IMR-90 (cell line): ENCODE measurements at regions not wholly inside any gene's neighbourhood (a gene's known extent, or its start where the extent isn't known, plus 50 kb on each side); places are given as distances from the start of the nearest gene placed in this dataset.

ENCODE experiments used
- ATAC-seq: fragments of 200-7000 bp; cut with Tn5 transposase; 2 replicates; pipeline ENCODE4 v1.9.1; 2020; ENCODE audit warnings: low read depth, mild to moderate bottlenecking, moderate library complexity
- BruUV-seq: library from RNA; stranded (reverse); fragments of 400-500 nt; replicated peaks from 2 replicates; lab custom pipeline; 2021; lab: Mats Ljungman, UMichigan
- CTCF ChIA-PET: fragments of 300-600 bp; formaldehyde crosslinking; extraction: SDS; loops from one replicate; lab custom pipeline; 2021; ENCODE audit warnings: antibody characterized with exemption; lab: Yijun Ruan, JAX
- POLR2A ChIA-PET: fragments of 300-600 bp; sonication (Branson Sonifier 250); formaldehyde crosslinking; loops from one replicate; lab custom pipeline; 2022; ENCODE audit warnings: antibody characterized with exemption; ENCODE audit not compliant: unreplicated experiment; lab: Charles Lee
- DNase-seq: peaks from one replicate; pipeline ENCODE4 v3.0.0; 2013
- H2AFZ ChIP-seq: replicated peaks from 2 replicates; pipeline ENCODE3; 2013; ENCODE audit warnings: low read length, mild to moderate bottlenecking; ENCODE audit not compliant: poor library complexity
- H2AK5ac ChIP-seq: 2 replicates; pipeline ENCODE4 v1.6.1; 2013; ENCODE audit warnings: low read depth, low read length, inconsistent platforms
- H2AK9ac ChIP-seq: replicated peaks from 2 replicates; pipeline ENCODE3; 2013; ENCODE audit warnings: mild to moderate bottlenecking, low read depth, low read length, moderate library complexity; ENCODE audit not compliant: poor library complexity
- H2BK120ac ChIP-seq: 2 replicates; pipeline ENCODE4 v1.6.1; 2013; ENCODE audit warnings: low read depth, low read length, inconsistent platforms
- H2BK15ac ChIP-seq: 3 replicates; pipeline ENCODE4 v1.6.1; 2013; ENCODE audit warnings: low read depth, low read length, inconsistent platforms
- H2BK20ac ChIP-seq: 2 replicates; pipeline ENCODE4 v1.6.1; 2013; ENCODE audit warnings: low read depth, mild to moderate bottlenecking, inconsistent platforms, low read length, moderate library complexity
- H2BK5ac ChIP-seq: 2 replicates; pipeline ENCODE4 v1.6.1; 2013; ENCODE audit warnings: mild to moderate bottlenecking, low read depth, low read length, inconsistent platforms; ENCODE audit not compliant: poor library complexity, severe bottlenecking
- H3K14ac ChIP-seq: replicated peaks from 2 replicates; pipeline ENCODE4 v1.6.1; 2013; ENCODE audit warnings: low read depth, low read length, inconsistent platforms
- H3K18ac ChIP-seq: 2 replicates; pipeline ENCODE4 v1.6.1; 2013; ENCODE audit warnings: low read depth, low read length, control low read depth
- H3K23ac ChIP-seq: 2 replicates; pipeline ENCODE4 v1.6.1; 2013; ENCODE audit warnings: low read depth, low read length, inconsistent platforms
- H3K27ac ChIP-seq: 2 replicates; pipeline ENCODE4 v1.5.1; 2013; ENCODE audit warnings: mild to moderate bottlenecking, control low read depth, low read length; ENCODE audit not compliant: insufficient read depth
- H3K27me3 ChIP-seq: 2 replicates; pipeline ENCODE4 v1.6.1; 2013; ENCODE audit warnings: low read length; ENCODE audit not compliant: control insufficient read depth, insufficient read depth
- H3K36me3 ChIP-seq: 2 replicates; pipeline ENCODE4 v1.6.1; 2013; ENCODE audit warnings: low read length, mixed read lengths; ENCODE audit not compliant: control insufficient read depth, insufficient read depth
- H3K4ac ChIP-seq: 2 replicates; pipeline ENCODE4 v1.6.1; 2013; ENCODE audit warnings: low read depth, low read length, inconsistent platforms
- H3K4me1 ChIP-seq: 2 replicates; pipeline ENCODE4 v1.6.1; 2013; ENCODE audit warnings: low read length, mixed read lengths; ENCODE audit not compliant: control insufficient read depth, insufficient read depth
- H3K4me2 ChIP-seq: 2 replicates; pipeline ENCODE4 v1.6.1; 2013; ENCODE audit warnings: low read depth, mild to moderate bottlenecking, control low read depth, low read length, moderate library complexity
- H3K4me3 ChIP-seq: 2 replicates; pipeline ENCODE4 v1.5.1; 2013; ENCODE audit warnings: low read depth, mild to moderate bottlenecking, control low read depth, low read length, moderate library complexity; ENCODE audit not compliant: insufficient read depth
- H3K56ac ChIP-seq: 2 replicates; pipeline ENCODE4 v1.6.1; 2013; ENCODE audit warnings: low read length, inconsistent platforms; ENCODE audit not compliant: insufficient read depth; ENCODE audit errors: extremely low read depth
- H3K79me1 ChIP-seq, 2 experiments: 2 replicates each; pipeline ENCODE4 v1.6.1; 2013; ENCODE audit warnings: low read length in 2 of 2, inconsistent platforms in 1 of 2, low read depth in 1 of 2
- H3K9ac ChIP-seq: 2 replicates; pipeline ENCODE4 v1.6.1; 2013; ENCODE audit warnings: low read depth, low read length, control low read depth
- H3K9me1 ChIP-seq: 2 replicates; pipeline ENCODE4 v1.6.1; 2013; ENCODE audit warnings: low read length, inconsistent platforms; ENCODE audit not compliant: insufficient read depth
- H3K9me3 ChIP-seq: 2 replicates; pipeline ENCODE4 v1.6.1; 2013; ENCODE audit warnings: low read length; ENCODE audit not compliant: control insufficient read depth, insufficient read depth
- H4K20me1 ChIP-seq: 2 replicates; pipeline ENCODE4 v1.6.1; 2013; ENCODE audit warnings: low read length, inconsistent platforms; ENCODE audit not compliant: insufficient read depth
- H4K5ac ChIP-seq: 2 replicates; pipeline ENCODE4 v1.6.1; 2013; ENCODE audit warnings: mild to moderate bottlenecking, low read depth, low read length, control low read depth
- H4K8ac ChIP-seq, 2 experiments: 2 replicates each; pipeline ENCODE4 v1.6.1; 2013; ENCODE audit warnings: low read depth in 2 of 2, low read length in 2 of 2, control low read depth in 1 of 2, inconsistent platforms in 1 of 2
- H4K91ac ChIP-seq: 2 replicates; pipeline ENCODE4 v1.6.1; 2013; ENCODE audit warnings: low read depth, low read length, inconsistent platforms; ENCODE audit not compliant: insufficient read depth
- CEBPB ChIP-seq: IDR thresholded peaks from 2 replicates; pipeline ENCODE4 v1.6.1; 2012; ENCODE audit warnings: low read depth, low read length, improper control_type of control experiment
- CHD1 ChIP-seq: IDR thresholded peaks from 2 replicates; pipeline ENCODE4 v1.6.1; 2012; ENCODE audit warnings: low read depth, low read length, improper control_type of control experiment
- CTCF ChIP-seq: conservative IDR thresholded peaks from 2 replicates; pipeline ENCODE4 v1.5.1; 2012; ENCODE audit warnings: mild to moderate bottlenecking, low read depth, low read length, improper control_type of control experiment
- ELK1 ChIP-seq: fragments of 150-350 bp; IDR thresholded peaks from 2 replicates; pipeline ENCODE4 v1.6.1; 2016; ENCODE audit warnings: low read depth, mild to moderate bottlenecking, low read length, moderate library complexity, borderline replicate concordance
- FOS ChIP-seq: fragments of 150-350 bp; IDR thresholded peaks from 2 replicates; pipeline ENCODE4 v1.6.1; 2016; ENCODE audit warnings: low read depth, low read length
- MAZ ChIP-seq: IDR thresholded peaks from 2 replicates; pipeline ENCODE4 v1.6.1; 2012; ENCODE audit warnings: low read depth, mild to moderate bottlenecking, low read length, improper control_type of control experiment, moderate library complexity, borderline replicate concordance
- MXI1 ChIP-seq: IDR thresholded peaks from 2 replicates; pipeline ENCODE4 v1.6.1; 2012; ENCODE audit warnings: low read depth, mild to moderate bottlenecking, low read length, moderate library complexity, borderline replicate concordance
- NFE2L2 ChIP-seq: fragments of 150-350 bp; IDR thresholded peaks from 2 replicates; pipeline ENCODE4 v1.6.1; 2016; ENCODE audit warnings: low read depth, mild to moderate bottlenecking, low read length
- POLR2A ChIP-seq: IDR thresholded peaks from 2 replicates; pipeline ENCODE4 v1.6.1; 2012; ENCODE audit warnings: mild to moderate bottlenecking, low read depth, low read length
- RAD21 ChIP-seq: IDR thresholded peaks from 2 replicates; pipeline ENCODE4 v1.6.1; 2012; ENCODE audit warnings: low read length, improper control_type of control experiment
- RCOR1 ChIP-seq: IDR thresholded peaks from 2 replicates; pipeline ENCODE4 v1.6.1; 2012; ENCODE audit warnings: mild to moderate bottlenecking, low read length, improper control_type of control experiment; ENCODE audit not compliant: insufficient replicate concordance
- RFX5 ChIP-seq: IDR thresholded peaks from 2 replicates; pipeline ENCODE4 v1.8.0; 2012; ENCODE audit warnings: low read depth, mild to moderate bottlenecking, low read length, moderate library complexity
- SMC3 ChIP-seq: fragments of 150-350 bp; IDR thresholded peaks from 2 replicates; pipeline ENCODE4 v1.6.1; 2016; ENCODE audit warnings: low read depth, mild to moderate bottlenecking, antibody characterized with exemption, low read length, moderate library complexity
- USF2 ChIP-seq: fragments of 150-350 bp; IDR thresholded peaks from 2 replicates; pipeline ENCODE4 v1.6.1; 2017; ENCODE audit warnings: mild to moderate bottlenecking, antibody characterized with exemption, low read length, low read depth
- WGBS, 2 experiments: methylation state at CpG; one replicate each; pipeline versions ENCODE4 v1.1.5 to v1.1.7; 2013; ENCODE audit warnings: missing lambda C conversion rate in 2 of 2; ENCODE audit not compliant: insufficient read length in 1 of 2; ENCODE audit errors: extremely low coverage in 2 of 2; 5-methylcytosine and 5-hydroxymethylcytosine counted together
- dilution Hi-C: fragments of 300-500 bp; cut with HindIII; formaldehyde crosslinking; loops from one replicate; pipeline ENCODE4 v1.14.3; 2018; ENCODE audit warnings: low sequenced_read_pairs; ENCODE audit not compliant: unreplicated experiment
- in situ Hi-C: fragments of 300-500 bp; cut with MboI; formaldehyde crosslinking; loops from 3 replicates; pipeline ENCODE4 v1.14.3; 2019; ENCODE audit warnings: low sequenced_read_pairs, inconsistent platforms, mixed read lengths
- intact Hi-C: fragments of 100-400 bp; cut with micrococcal nuclease; formaldehyde crosslinking; loops from 2 replicates; pipeline ENCODE4 v1.10.0; 2022

GRCh38 chr18:28458751-28459150, 281.8 kb upstream of the CDH2 start:
- in situ Hi-C loops = no loop called here
- no peaks in the 10 kb centered on the region for H3K79me1 ChIP-seq
- no peaks in the 10 kb centered on the region for H3K36me3 ChIP-seq
- H3K4ac ChIP-seq = no peak overlapping the region
- no peak for ATAC-seq
- no peak overlapping the region for H3K9ac ChIP-seq
- H3K14ac ChIP-seq = no peak overlapping the region
- no peak overlapping the region for H3K4me2 ChIP-seq
- no peak overlapping the region for H3K56ac ChIP-seq
- POLR2A ChIA-PET = no interaction called here
- CTCF ChIA-PET = no interaction called here
- H2AK5ac ChIP-seq = no peak overlapping the region
- H3K23ac ChIP-seq = no peak overlapping the region
- no peaks in the 10 kb centered on the region for H3K9me1 ChIP-seq
- H3K4me1 ChIP-seq = no peaks in the 10 kb centered on the region
- no peak overlapping the region for H4K5ac ChIP-seq
- DNase-seq = no peak
- no peak overlapping the region for H3K18ac ChIP-seq
- H2AK9ac ChIP-seq = no peak overlapping the region
- no peak overlapping the region for H2BK5ac ChIP-seq
- no peak for TF ChIP-seq CEBPB
- no peak for TF ChIP-seq CHD1
- no peak for TF ChIP-seq RAD21
- TF ChIP-seq POLR2A = no peak
- no peak for TF ChIP-seq MAZ
- TF ChIP-seq RFX5 = no peak
- no peak for TF ChIP-seq CTCF
- no peak for TF ChIP-seq USF2
- no peak for TF ChIP-seq FOS
- no peak for TF ChIP-seq SMC3
- no peak for TF ChIP-seq ELK1
- no peak for TF ChIP-seq NFE2L2
- TF ChIP-seq RCOR1 = no peak
- TF ChIP-seq MXI1 = no peak
- no peaks in the 10 kb centered on the region for H4K20me1 ChIP-seq
- H3K4me3 ChIP-seq = no peak overlapping the region
- H4K91ac ChIP-seq = no peak overlapping the region
- no peaks in the 10 kb centered on the region for H3K9me3 ChIP-seq
- BruUV-seq = no TSS peak
- H2AFZ ChIP-seq = no peak overlapping the region
- no CpG with 5 or more reads among the region's 1 CpG for WGBS, 2 experiments
- no peak overlapping the region for H2BK120ac ChIP-seq
- H3K27me3 ChIP-seq = no peaks in the 10 kb centered on the region
- dilution Hi-C loops = no loop called here
- H3K27ac ChIP-seq = no peak overlapping the region
- no peak overlapping the region for H4K8ac ChIP-seq
- intact Hi-C loops = no loop called here
- no peak overlapping the region for H2BK15ac ChIP-seq
- no peak overlapping the region for H2BK20ac ChIP-seq
